ENCODE measurements at regions not wholly inside any gene's neighbourhood (a gene's known extent, or its start where the extent isn't known, plus 50 kb on each side); places are given as distances from the start of the nearest gene placed in this dataset.

GRCh38 chr7:43006008-43006407 lies 73.8 kb downstream of the MRPL32 start:
- Histone ChIP-seq H3K4me3 (ENCODE audit: low read depth in 1 of 2, low read length in 2 of 2) (no peak overlapping the region), H3K79me2 (ENCODE audit: insufficient read depth, low read length) (no peaks in the 10 kb centered on the region), H3K36me3 (ENCODE audit: insufficient read depth, low read length) (no peaks in the 10 kb centered on the region), H3K27me3 (ENCODE audit: insufficient read depth, low read length, poor library complexity) (peaks cover 3% of the 10 kb centered on the region), H3K4me2 (ENCODE audit: insufficient read depth, low read length) (no peak overlapping the region), H3K9ac (ENCODE audit: low read depth, low read length) (no peak overlapping the region), H3K27ac (ENCODE audit: low read length) (no peak overlapping the region), H4K20me1 (ENCODE audit: insufficient read depth, low read length) (no peaks in the 10 kb centered on the region), H2AFZ (ENCODE audit: low read depth, low read length) (no peak overlapping the region), H3K4me1 (ENCODE audit: insufficient read depth, low read length) (no peaks in the 10 kb centered on the region), H3K9me3 (ENCODE audit: insufficient read depth, low read length, severe bottlenecking) (no peaks in the 10 kb centered on the region)
- no peak for ATAC-seq (ENCODE audit: insufficient read depth, low read depth)
- no peak for DNase-seq
- TF ChIP-seq CTCF (IDR thresholded peaks at IDR 0.05; ENCODE audit: borderline replicate concordance, extremely low read depth, low read length, poor library complexity, severe bottlenecking) (no peak), EZH2 (IDR thresholded peaks at IDR 0.05; ENCODE audit: borderline replicate concordance, low read depth, low read length, severe bottlenecking) (no peak)

- no peak overlapping the region for H2AFZ ChIP-seq (ENCODE audit: low read depth, low read length)
- no peaks in the 10 kb centered on the region for H3K4me1 ChIP-seq (ENCODE audit: insufficient read depth, low read length)
- H3K79me2 ChIP-seq (ENCODE audit: insufficient read depth, low read length): no peaks in the 10 kb centered on the region
- H3K9me3 ChIP-seq (ENCODE audit: insufficient read depth, low read length, severe bottlenecking): no peaks in the 10 kb centered on the region
- no peak for TF ChIP-seq EZH2 (IDR thresholded peaks at IDR 0.05; ENCODE audit: borderline replicate concordance, low read depth, low read length, severe bottlenecking)
- TF ChIP-seq CTCF (IDR thresholded peaks at IDR 0.05; ENCODE audit: borderline replicate concordance, extremely low read depth, low read length, poor library complexity, severe bottlenecking): no peak
- H3K4me3 ChIP-seq (ENCODE audit: low read depth in 1 of 2, low read length in 2 of 2): no peak overlapping the region
- H4K20me1 ChIP-seq (ENCODE audit: insufficient read depth, low read length): no peaks in the 10 kb centered on the region
- peaks cover 3% of the 10 kb centered on the region for H3K27me3 ChIP-seq (ENCODE audit: insufficient read depth, low read length, poor library complexity)
- no peaks in the 10 kb centered on the region for H3K36me3 ChIP-seq (ENCODE audit: insufficient read depth, low read length)
- no peak overlapping the region for H3K27ac ChIP-seq (ENCODE audit: low read length)
- no peak for DNase-seq
- H3K4me2 ChIP-seq (ENCODE audit: insufficient read depth, low read length): no peak overlapping the region
- ATAC-seq (ENCODE audit: insufficient read depth, low read depth): no peak
- H3K9ac ChIP-seq (ENCODE audit: low read depth, low read length): no peak overlapping the region
Measured at GRCh38 chr7:43010061-43010460, 77.9 kb downstream of the MRPL32 start.

- Histone ChIP-seq H3K27me3 (ENCODE audit: insufficient read depth, low read length, poor library complexity) (peaks cover 3% of the 10 kb centered on the region), H3K36me3 (ENCODE audit: insufficient read depth, low read length) (no peaks in the 10 kb centered on the region), H3K4me2 (ENCODE audit: insufficient read depth, low read length) (no peak overlapping the region), H4K20me1 (ENCODE audit: insufficient read depth, low read length) (no peaks in the 10 kb centered on the region), H3K4me1 (ENCODE audit: insufficient read depth, low read length) (no peaks in the 10 kb centered on the region), H3K79me2 (ENCODE audit: insufficient read depth, low read length) (no peaks in the 10 kb centered on the region), H3K4me3 (ENCODE audit: low read depth in 1 of 2, low read length in 2 of 2) (no peak overlapping the region), H3K27ac (ENCODE audit: low read length) (no peak overlapping the region), H2AFZ (ENCODE audit: low read depth, low read length) (no peak overlapping the region), H3K9ac (ENCODE audit: low read depth, low read length) (no peak overlapping the region), H3K9me3 (ENCODE audit: insufficient read depth, low read length, severe bottlenecking) (no peaks in the 10 kb centered on the region)
- TF ChIP-seq CTCF (IDR thresholded peaks at IDR 0.05; ENCODE audit: borderline replicate concordance, extremely low read depth, low read length, poor library complexity, severe bottlenecking) (no peak), EZH2 (IDR thresholded peaks at IDR 0.05; ENCODE audit: borderline replicate concordance, low read depth, low read length, severe bottlenecking) (no peak)
- ATAC-seq (ENCODE audit: insufficient read depth, low read depth): no peak
- DNase-seq: no peak
Measured at GRCh38 chr7:43011879-43012278, 79.7 kb downstream of the MRPL32 start.

- H3K4me3 ChIP-seq (ENCODE audit: low read depth in 1 of 2, low read length in 2 of 2): no peak overlapping the region
- H3K4me2 ChIP-seq (ENCODE audit: insufficient read depth, low read length): no peak overlapping the region
- no peak overlapping the region for H3K27ac ChIP-seq (ENCODE audit: low read length)
- TF ChIP-seq CTCF (IDR thresholded peaks at IDR 0.05; ENCODE audit: borderline replicate concordance, extremely low read depth, low read length, poor library complexity, severe bottlenecking): no peak
- DNase-seq (no peak), ATAC-seq (ENCODE audit: insufficient read depth, low read depth) (no peak)
- no peaks in the 10 kb centered on the region for H3K36me3 ChIP-seq (ENCODE audit: insufficient read depth, low read length)
- no peaks in the 10 kb centered on the region for H3K79me2 ChIP-seq (ENCODE audit: insufficient read depth, low read length)
- H3K9me3 ChIP-seq (ENCODE audit: insufficient read depth, low read length, severe bottlenecking): no peaks in the 10 kb centered on the region
- H2AFZ ChIP-seq (ENCODE audit: low read depth, low read length): no peak overlapping the region
- no peaks in the 10 kb centered on the region for H4K20me1 ChIP-seq (ENCODE audit: insufficient read depth, low read length)
- H3K9ac ChIP-seq (ENCODE audit: low read depth, low read length): no peak overlapping the region
- peaks cover 8% of the 10 kb centered on the region for H3K27me3 ChIP-seq (ENCODE audit: insufficient read depth, low read length, poor library complexity)
- no peaks in the 10 kb centered on the region for H3K4me1 ChIP-seq (ENCODE audit: insufficient read depth, low read length)
Measured at GRCh38 chr7:43014406-43014805, 82.2 kb downstream of the MRPL32 start.

Measured in DND-41 (cell line).